ENCODE measurements at regions not wholly inside any gene's neighbourhood (a gene's known extent, or its start where the extent isn't known, plus 50 kb on each side); places are given as distances from the start of the nearest gene placed in this dataset.

- CTCF ChIA-PET = no interaction called here
- no peak overlapping the region for H3K27ac ChIP-seq (ENCODE audit: insufficient read depth in 1 of 2, low read depth in 1 of 2, low read length in 2 of 2, poor library complexity in 1 of 2, severe bottlenecking in 2 of 2)
Measured at GRCh38 chr2:64196963-64197362, 52.7 kb upstream of the PELI1 start.

DNA sequence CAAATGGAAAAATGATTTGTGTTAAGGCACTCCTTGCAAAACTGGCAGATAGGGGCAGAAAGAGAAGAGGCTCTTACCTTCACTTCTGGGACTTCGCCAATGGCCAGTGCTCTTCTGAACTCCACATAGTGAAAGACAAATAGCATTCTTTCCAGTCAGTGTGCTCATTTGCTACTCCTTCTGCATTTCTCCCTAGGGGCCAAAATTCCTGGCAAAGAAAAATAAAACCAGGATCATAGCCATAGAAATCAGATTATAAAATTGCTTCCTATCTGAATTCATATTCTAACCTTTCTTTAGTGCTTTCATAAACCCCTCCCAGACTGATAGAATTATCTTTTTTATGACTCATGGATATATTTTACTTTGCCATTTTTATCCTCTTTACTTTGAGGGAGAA lies 56.9 kb upstream of the PELI1 start:
- Histone ChIP-seq H3K4me3 (ENCODE audit: control insufficient read depth in 1 of 7, extremely low read depth in 1 of 7, insufficient read depth in 4 of 7, low read depth in 2 of 7, low read length in 6 of 7) (no peak overlapping the region), H3K36me3 (ENCODE audit: control insufficient read depth in 4 of 4, insufficient read depth in 4 of 4, low read length in 3 of 4) (no peaks in the 10 kb centered on the region), H3K27ac (ENCODE audit: insufficient read depth in 1 of 2, low read depth in 1 of 2, low read length in 2 of 2, poor library complexity in 1 of 2, severe bottlenecking in 2 of 2) (no peak overlapping the region), H3K27me3 (replicated peaks in 2 of 5; ENCODE audit: control insufficient read depth in 4 of 5, insufficient read depth in 5 of 5, low read length in 4 of 5) (no peaks in the 10 kb centered on the region), H3K4me1 (ENCODE audit: control extremely low read depth in 1 of 4, control insufficient read depth in 4 of 4, insufficient read depth in 4 of 4, low read length in 3 of 4) (peaks cover 10 to 15% (median 11%) of the 10 kb centered on the region in 4 experiments), H3K9me3 (ENCODE audit: control extremely low read depth in 1 of 5, control insufficient read depth in 4 of 5, insufficient read depth in 2 of 5, low read depth in 1 of 5, low read length in 4 of 5) (no peaks in the 10 kb centered on the region)
- no peak for DNase-seq
- 100% methylated on average over 1 of the region's 1 CpG for WGBS (ENCODE audit: insufficient coverage)
- CTCF ChIA-PET = interaction anchor here (0.9 to 1.4 kb wide), 2 partner anchors 13 to 127 kb away, joined by 3 read pairs; no protein-coding TSS in a partner anchor
- POLR2A ChIA-PET = no interaction called here

More at GRCh38 chr2:64196963-64197362, 52.7 kb upstream of the PELI1 start:
- Histone ChIP-seq H3K4me3 (ENCODE audit: control insufficient read depth in 1 of 7, extremely low read depth in 1 of 7, insufficient read depth in 4 of 7, low read depth in 2 of 7, low read length in 6 of 7) (no peak overlapping the region), H3K4me1 (ENCODE audit: control extremely low read depth in 1 of 4, control insufficient read depth in 4 of 4, insufficient read depth in 4 of 4, low read length in 3 of 4) (peaks cover 0 to 10% (median 5%) of the 10 kb centered on the region in 4 experiments), H3K9me3 (ENCODE audit: control extremely low read depth in 1 of 5, control insufficient read depth in 4 of 5, insufficient read depth in 2 of 5, low read depth in 1 of 5, low read length in 4 of 5) (no peaks in the 10 kb centered on the region), H3K27me3 (replicated peaks in 2 of 5; ENCODE audit: control insufficient read depth in 4 of 5, insufficient read depth in 5 of 5, low read length in 4 of 5) (no peaks in the 10 kb centered on the region), H3K36me3 (ENCODE audit: control insufficient read depth in 4 of 4, insufficient read depth in 4 of 4, low read length in 3 of 4) (no peaks in the 10 kb centered on the region)
- 100% methylated on average over 3 of the region's 5 CpGs for WGBS (ENCODE audit: insufficient coverage)
- POLR2A ChIA-PET = no interaction called here
- DNase-seq = no peak

DNA sequence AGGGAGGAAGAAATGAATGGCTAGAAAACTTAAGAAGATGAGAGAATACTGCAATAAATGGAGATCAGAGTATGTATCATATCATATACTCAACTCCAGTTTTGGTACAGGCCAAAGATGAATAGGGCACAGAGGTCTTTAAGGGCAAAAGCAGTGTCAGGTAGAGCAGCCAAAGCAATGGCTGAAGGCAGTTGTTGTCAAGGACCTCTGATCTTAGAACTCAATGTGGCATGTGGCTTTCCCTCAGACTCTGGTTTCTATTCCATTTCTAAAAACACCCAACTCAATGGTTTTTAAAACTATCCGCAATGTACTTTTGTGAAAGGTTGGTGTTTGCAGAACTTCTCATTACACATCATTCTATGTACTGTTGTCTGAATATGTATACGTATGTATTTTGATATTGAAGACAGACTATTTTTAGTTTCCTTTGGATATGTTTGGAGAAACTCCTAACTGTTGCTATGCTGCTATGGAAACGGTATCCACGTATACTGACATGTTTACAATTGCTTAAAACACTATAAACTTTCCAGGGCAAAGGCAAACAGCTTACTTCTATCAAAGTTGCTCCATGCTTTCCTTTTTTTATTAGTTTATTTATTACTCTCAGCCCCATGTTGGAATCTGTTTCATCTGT lies 58.1 kb upstream of the PELI1 start:
- Histone ChIP-seq H3K27ac (ENCODE audit: insufficient read depth in 1 of 2, low read depth in 1 of 2, low read length in 2 of 2, poor library complexity in 1 of 2, severe bottlenecking in 2 of 2) (no peak overlapping the region), H3K27me3 (replicated peaks in 2 of 5; ENCODE audit: control insufficient read depth in 4 of 5, insufficient read depth in 5 of 5, low read length in 4 of 5) (no peaks in the 10 kb centered on the region), H3K4me3 (ENCODE audit: control insufficient read depth in 1 of 7, extremely low read depth in 1 of 7, insufficient read depth in 4 of 7, low read depth in 2 of 7, low read length in 6 of 7) (no peak overlapping the region), H3K4me1 (ENCODE audit: control extremely low read depth in 1 of 4, control insufficient read depth in 4 of 4, insufficient read depth in 4 of 4, low read length in 3 of 4) (peaks cover 10 to 15% (median 11%) of the 10 kb centered on the region in 4 experiments), H3K9me3 (ENCODE audit: control extremely low read depth in 1 of 5, control insufficient read depth in 4 of 5, insufficient read depth in 2 of 5, low read depth in 1 of 5, low read length in 4 of 5) (no peaks in the 10 kb centered on the region), H3K36me3 (ENCODE audit: control insufficient read depth in 4 of 4, insufficient read depth in 4 of 4, low read length in 3 of 4) (no peaks in the 10 kb centered on the region)
- WGBS (ENCODE audit: insufficient coverage) = 100% methylated on average over 2 of the region's 4 CpGs
- ChIA-PET CTCF (interaction anchor here (1.4 kb wide), 1 partner anchor 126 kb away, joined by 3 read pairs; no protein-coding TSS in a partner anchor), POLR2A (no interaction called here)
- DNase-seq = peak in 2 of 3 donors; percentile 67 to 71

DNA sequence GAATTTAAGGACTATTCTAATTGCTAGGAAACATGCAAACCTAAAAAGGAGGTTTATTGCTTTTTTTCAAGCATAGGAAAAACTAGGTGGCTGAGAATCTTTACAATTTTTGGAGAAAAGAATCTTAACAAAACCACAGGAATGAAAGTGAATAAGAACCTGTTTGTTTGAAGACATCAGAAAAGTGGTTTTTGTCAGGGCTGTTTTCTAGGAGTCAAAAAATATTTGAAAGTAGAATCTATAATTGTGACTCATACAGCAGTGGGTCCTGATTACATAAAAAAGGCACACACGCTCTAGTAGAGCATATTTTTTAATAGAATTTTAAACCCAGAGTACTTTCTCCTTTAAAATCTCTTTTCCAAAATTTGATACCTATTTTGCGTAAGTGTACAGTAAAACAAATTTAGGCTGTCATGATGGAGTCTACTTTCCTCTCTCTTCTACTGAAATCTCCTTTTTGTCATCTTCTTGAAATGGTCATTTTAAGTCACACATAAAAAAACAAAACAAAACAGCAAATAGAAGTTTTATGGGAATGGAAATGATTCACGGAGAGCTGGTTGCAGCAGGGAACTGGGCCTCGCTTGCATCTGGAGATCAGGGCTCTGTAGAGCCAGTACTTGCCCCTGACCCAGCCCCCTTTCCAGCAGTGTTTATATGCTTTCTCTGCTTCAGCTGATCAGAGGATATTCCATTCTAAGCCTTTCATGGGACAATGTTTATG lies 59.1 kb upstream of the PELI1 start:
- peaks cover 10 to 15% (median 11%) of the 10 kb centered on the region in 4 experiments for H3K4me1 ChIP-seq (ENCODE audit: control extremely low read depth in 1 of 4, control insufficient read depth in 4 of 4, insufficient read depth in 4 of 4, low read length in 3 of 4)
- no peaks in the 10 kb centered on the region for H3K27me3 ChIP-seq (replicated peaks in 2 of 5; ENCODE audit: control insufficient read depth in 4 of 5, insufficient read depth in 5 of 5, low read length in 4 of 5)
- no peak overlapping the region for H3K27ac ChIP-seq (ENCODE audit: insufficient read depth in 1 of 2, low read depth in 1 of 2, low read length in 2 of 2, poor library complexity in 1 of 2, severe bottlenecking in 2 of 2)
- peak overlapping the region in 1 of 7 experiments; percentile 16 for H3K4me3 ChIP-seq (ENCODE audit: control insufficient read depth in 1 of 7, extremely low read depth in 1 of 7, insufficient read depth in 4 of 7, low read depth in 2 of 7, low read length in 6 of 7)
- no peaks in the 10 kb centered on the region for H3K36me3 ChIP-seq (ENCODE audit: control insufficient read depth in 4 of 4, insufficient read depth in 4 of 4, low read length in 3 of 4)
- WGBS (ENCODE audit: insufficient coverage) = 100% methylated on average over 2 of the region's 4 CpGs
- no peaks in the 10 kb centered on the region for H3K9me3 ChIP-seq (ENCODE audit: control extremely low read depth in 1 of 5, control insufficient read depth in 4 of 5, insufficient read depth in 2 of 5, low read depth in 1 of 5, low read length in 4 of 5)
- CTCF ChIA-PET = interaction anchor here (1.4 kb wide), 1 partner anchor 48 kb away, joined by 3 read pairs; no protein-coding TSS in a partner anchor
- DNase-seq = peak in 1 of 3 donors; percentile 22
- POLR2A ChIA-PET = no interaction called here

GRCh38 chr2:64203858-64204632 lies 59.8 kb upstream of the PELI1 start:
- peak overlapping the region in 6 of 7 experiments; percentile 17 to 45 (median 30) for H3K4me3 ChIP-seq (ENCODE audit: control insufficient read depth in 1 of 7, extremely low read depth in 1 of 7, insufficient read depth in 4 of 7, low read depth in 2 of 7, low read length in 6 of 7)
- no peaks in the 10 kb centered on the region for H3K9me3 ChIP-seq (ENCODE audit: control extremely low read depth in 1 of 5, control insufficient read depth in 4 of 5, insufficient read depth in 2 of 5, low read depth in 1 of 5, low read length in 4 of 5)
- no peaks in the 10 kb centered on the region for H3K27me3 ChIP-seq (replicated peaks in 2 of 5; ENCODE audit: control insufficient read depth in 4 of 5, insufficient read depth in 5 of 5, low read length in 4 of 5)
- ChIA-PET CTCF (interaction anchor here (0.9 to 1.4 kb wide), 4 partner anchors 49 to 155 kb away, joined by 3 read pairs; no protein-coding TSS in a partner anchor), POLR2A (interaction anchor here (0.9 kb wide), 1 partner anchor 267 kb away, joined by 5 read pairs; no protein-coding TSS in a partner anchor)
- WGBS (ENCODE audit: insufficient coverage) = 26% methylated on average over 10 of the region's 12 CpGs
- peak overlapping the region; percentile 21 to 41 for H3K27ac ChIP-seq (ENCODE audit: insufficient read depth in 1 of 2, low read depth in 1 of 2, low read length in 2 of 2, poor library complexity in 1 of 2, severe bottlenecking in 2 of 2)
- H3K4me1 ChIP-seq (ENCODE audit: control extremely low read depth in 1 of 4, control insufficient read depth in 4 of 4, insufficient read depth in 4 of 4, low read length in 3 of 4) = peaks cover 10 to 15% (median 11%) of the 10 kb centered on the region in 4 experiments
- peak; percentile 47 to 66 (median 56) for DNase-seq
- H3K36me3 ChIP-seq (ENCODE audit: control insufficient read depth in 4 of 4, insufficient read depth in 4 of 4, low read length in 3 of 4) = no peaks in the 10 kb centered on the region

DNA sequence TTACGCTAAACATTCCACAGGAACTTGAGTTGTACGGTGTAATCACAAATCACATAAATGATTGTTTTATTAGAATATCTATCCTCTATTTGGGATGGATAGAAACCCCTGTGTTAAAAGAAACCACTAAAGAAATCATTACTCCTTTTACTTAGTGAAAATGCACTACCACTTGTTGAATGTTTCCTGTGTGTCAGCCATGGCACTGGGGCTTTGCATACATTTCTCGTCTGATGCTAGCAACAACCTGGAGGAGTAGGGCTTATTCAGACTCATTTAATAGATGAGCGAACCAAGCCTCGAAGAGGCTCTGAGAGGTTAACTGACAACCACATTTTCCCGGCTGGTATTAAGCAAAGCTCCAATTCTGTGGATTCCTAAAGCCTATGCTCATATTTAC lies 60.5 kb upstream of the PELI1 start:
- Histone ChIP-seq H3K4me3 (ENCODE audit: control insufficient read depth in 1 of 7, extremely low read depth in 1 of 7, insufficient read depth in 4 of 7, low read depth in 2 of 7, low read length in 6 of 7) (peak overlapping the region in 2 of 7 experiments; percentile 17 to 37), H3K36me3 (ENCODE audit: control insufficient read depth in 4 of 4, insufficient read depth in 4 of 4, low read length in 3 of 4) (no peaks in the 10 kb centered on the region), H3K27ac (ENCODE audit: insufficient read depth in 1 of 2, low read depth in 1 of 2, low read length in 2 of 2, poor library complexity in 1 of 2, severe bottlenecking in 2 of 2) (peak overlapping the region in 1 of 2 experiments; percentile 21), H3K9me3 (ENCODE audit: control extremely low read depth in 1 of 5, control insufficient read depth in 4 of 5, insufficient read depth in 2 of 5, low read depth in 1 of 5, low read length in 4 of 5) (no peaks in the 10 kb centered on the region), H3K27me3 (replicated peaks in 2 of 5; ENCODE audit: control insufficient read depth in 4 of 5, insufficient read depth in 5 of 5, low read length in 4 of 5) (no peaks in the 10 kb centered on the region), H3K4me1 (ENCODE audit: control extremely low read depth in 1 of 4, control insufficient read depth in 4 of 4, insufficient read depth in 4 of 4, low read length in 3 of 4) (peaks cover 10 to 15% (median 11%) of the 10 kb centered on the region in 4 experiments)
- DNase-seq = peak in 2 of 3 donors; percentile 11 to 15
- WGBS (ENCODE audit: insufficient coverage) = 87% methylated on average over 3 of the region's 6 CpGs
- POLR2A ChIA-PET = interaction anchor here (0.9 kb wide), 1 partner anchor 266 kb away, joined by 5 read pairs; no protein-coding TSS in a partner anchor
- CTCF ChIA-PET = interaction anchor here (0.9 to 1.0 kb wide), 3 partner anchors 56 to 155 kb away, joined by 3 read pairs; no protein-coding TSS in a partner anchor

Data from common myeloid progenitor, CD34-positive (primary cell).